ENCODE measurements at regions not wholly inside any gene's neighbourhood (a gene's known extent, or its start where the extent isn't known, plus 50 kb on each side); places are given as distances from the start of the nearest gene placed in this dataset.
"Not testable (repeated sequence)": the region's sequence is repeated elsewhere in the genome, so short reads cannot be mapped to it uniquely, and the experiment has no call there.

DNA sequence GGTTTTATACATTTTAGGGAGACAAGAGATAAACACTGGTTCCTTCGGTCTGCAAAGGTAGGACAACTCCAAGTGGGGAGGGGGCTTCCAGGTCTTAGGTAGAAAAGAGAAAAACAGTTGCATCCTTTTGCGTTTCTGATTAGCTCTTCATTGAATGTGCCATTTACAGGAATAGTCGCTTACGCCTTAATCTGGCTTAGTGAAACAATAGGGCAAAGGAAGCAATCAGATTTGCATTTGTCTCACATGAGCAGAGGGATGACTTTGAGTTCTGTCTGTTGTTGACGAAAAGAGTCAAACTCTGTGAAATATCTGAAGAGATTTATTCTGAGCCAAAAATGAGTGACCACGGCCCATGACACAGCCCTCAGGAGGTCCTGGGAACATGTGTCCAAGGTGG lies 166.0 kb upstream of the ATP10A start:
- DNase-seq (ENCODE audit: insufficient read length, low spot score): no peak
- FAIRE-seq: no peak
- TF ChIP-seq CTCF (IDR thresholded peaks at IDR 0.05; ENCODE audit: insufficient read depth, missing control alignments): no peak

GRCh38 chr15:26028086-26028740 lies 165.1 kb upstream of the ATP10A start:
- no peak for DNase-seq (ENCODE audit: insufficient read length, low spot score)
- no peak for TF ChIP-seq CTCF (IDR thresholded peaks at IDR 0.05; ENCODE audit: insufficient read depth, missing control alignments)
- FAIRE-seq: no peak

GRCh38 chr15:26026671-26027070 lies 163.5 kb upstream of the ATP10A start:
- FAIRE-seq; DNase-seq (ENCODE audit: insufficient read length, low spot score): not testable (repeated sequence)

DNA sequence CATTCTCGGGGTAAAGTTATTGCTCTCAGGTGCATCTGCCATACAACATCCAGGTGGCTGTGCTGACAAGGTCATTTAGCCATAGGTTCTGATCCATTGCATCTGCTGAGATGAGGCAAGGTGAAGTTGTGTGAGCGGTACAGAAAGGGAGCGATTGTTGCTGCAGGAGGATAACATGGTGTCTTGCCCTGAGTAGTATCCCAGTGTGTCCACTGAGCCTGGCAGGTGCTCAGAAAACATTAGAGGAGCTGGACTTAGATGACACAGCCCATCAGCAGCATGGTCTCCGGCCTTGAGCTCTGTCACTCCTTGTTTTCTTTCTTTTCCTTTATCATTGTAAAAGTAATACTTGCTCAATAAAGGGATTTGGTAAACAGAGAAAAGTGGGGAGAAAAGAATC lies 161.1 kb upstream of the ATP10A start:
- DNase-seq (ENCODE audit: insufficient read length, low spot score) (no peak), FAIRE-seq (no peak)
- TF ChIP-seq CTCF (IDR thresholded peaks at IDR 0.05; ENCODE audit: insufficient read depth, missing control alignments): no peak

- TF ChIP-seq CTCF (IDR thresholded peaks at IDR 0.05; ENCODE audit: insufficient read depth, missing control alignments): no peak
- DNase-seq (ENCODE audit: insufficient read length, low spot score): no peak
- FAIRE-seq: no peak
Measured at GRCh38 chr15:26023691-26024090, 160.6 kb upstream of the ATP10A start.

GRCh38 chr15:26023231-26023630 lies 160.1 kb upstream of the ATP10A start:
- no peak for DNase-seq (ENCODE audit: insufficient read length, low spot score)
- no peak for TF ChIP-seq CTCF (IDR thresholded peaks at IDR 0.05; ENCODE audit: insufficient read depth, missing control alignments)
- FAIRE-seq: no peak

DNA sequence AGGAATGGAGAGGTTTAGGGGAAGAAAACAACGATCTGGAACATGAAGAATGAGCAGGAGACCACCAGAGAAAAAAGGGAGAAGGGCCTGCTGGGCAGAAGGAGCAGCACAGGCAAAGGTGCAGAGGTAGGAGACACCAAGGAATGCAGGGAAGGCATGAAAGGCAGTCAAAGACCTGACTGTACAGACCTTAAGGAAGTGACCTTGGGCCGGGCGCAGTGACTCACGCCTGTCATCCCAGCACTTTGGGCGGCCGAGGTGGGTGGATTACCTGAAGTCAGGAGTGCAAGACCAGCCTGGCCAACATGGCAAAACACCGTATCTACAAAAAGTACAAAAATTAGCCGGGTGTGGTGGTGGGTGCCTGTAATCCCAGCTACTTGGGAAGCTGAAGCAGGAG lies 157.7 kb upstream of the ATP10A start:
- DNase-seq (ENCODE audit: insufficient read length, low spot score) (no peak), FAIRE-seq (no peak)
- TF ChIP-seq CTCF (IDR thresholded peaks at IDR 0.05; ENCODE audit: insufficient read depth, missing control alignments): no peak

GRCh38 chr15:26017665-26018064 lies 154.5 kb upstream of the ATP10A start:
- TF ChIP-seq CTCF (IDR thresholded peaks at IDR 0.05; ENCODE audit: insufficient read depth, missing control alignments): no peak
- no peak for FAIRE-seq
- DNase-seq (ENCODE audit: insufficient read length, low spot score): no peak
